ENCODE measurements at regions not wholly inside any gene's neighbourhood (a gene's known extent, or its start where the extent isn't known, plus 50 kb on each side); places are given as distances from the start of the nearest gene placed in this dataset.
A peak's percentile ranks its signal among the peaks of the same experiment; 100 is the strongest.

DNA sequence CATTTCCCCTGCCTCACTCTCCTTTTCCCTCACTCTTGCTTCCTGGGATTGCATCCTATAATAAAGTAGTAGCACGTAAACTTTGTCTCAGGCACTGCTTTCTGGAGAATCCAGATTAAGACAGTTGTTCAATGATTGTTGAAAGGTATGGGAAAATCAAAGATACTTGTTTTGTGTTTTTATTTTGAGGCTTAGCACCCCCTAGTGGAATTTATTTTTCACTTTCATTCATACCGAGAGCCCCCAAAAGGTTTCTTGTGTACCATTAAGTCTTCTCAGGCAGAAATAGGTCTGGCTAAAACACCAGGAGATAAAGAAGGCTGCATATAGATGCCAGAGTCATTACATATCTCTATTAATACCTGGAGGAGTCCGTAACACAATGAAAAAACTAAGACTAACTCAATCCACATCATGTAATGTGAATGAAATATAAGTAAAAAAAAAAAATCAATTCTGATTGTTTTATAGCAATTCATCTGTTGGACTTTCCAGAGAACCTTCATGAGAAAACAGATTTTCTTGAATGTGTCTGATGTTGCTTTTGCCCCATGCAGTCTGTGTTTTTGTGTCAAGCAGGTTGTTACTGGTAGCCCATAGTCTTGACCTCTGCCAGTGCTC, 103.5 kb downstream of the RPE65 start:
- Histone ChIP-seq H3K9me3 (ENCODE audit: control insufficient read depth, insufficient read depth, low read length) (no peaks in the 10 kb centered on the region), H3K56ac (ENCODE audit: extremely low read depth, insufficient read depth, low read length) (no peak overlapping the region), H3K9me1 (ENCODE audit: insufficient read depth, low read length) (no peaks in the 10 kb centered on the region), H3K9ac (ENCODE audit: low read depth, low read length) (no peak overlapping the region), H4K20me1 (ENCODE audit: insufficient read depth, low read length) (no peaks in the 10 kb centered on the region), H2BK15ac (ENCODE audit: low read depth, low read length) (no peak overlapping the region; the same call in 2 of the 3 replicates), H2BK20ac (ENCODE audit: low read depth, low read length) (no peak overlapping the region), H3K4me2 (ENCODE audit: low read depth, low read length) (no peak overlapping the region), H3K18ac (ENCODE audit: low read depth, low read length) (no peak overlapping the region), H3K36me3 (ENCODE audit: control insufficient read depth, insufficient read depth, low read length) (no peaks in the 10 kb centered on the region), H2AK9ac (replicated peaks; ENCODE audit: low read depth, low read length, poor library complexity) (no peak overlapping the region), H3K27me3 (ENCODE audit: control insufficient read depth, insufficient read depth, low read length) (no peaks in the 10 kb centered on the region), H3K14ac (replicated peaks; ENCODE audit: low read depth, low read length) (no peak overlapping the region), H4K5ac (ENCODE audit: low read depth, low read length) (no peak overlapping the region), H4K8ac (ENCODE audit: low read depth in 2 of 2, low read length in 2 of 2) (no peak overlapping the region), H2AK5ac (ENCODE audit: low read depth, low read length) (no peak overlapping the region), H2BK5ac (ENCODE audit: low read depth, low read length, poor library complexity, severe bottlenecking) (no peak overlapping the region), H4K91ac (ENCODE audit: insufficient read depth, low read depth, low read length) (no peak overlapping the region), H2BK120ac (ENCODE audit: low read depth, low read length) (no peak overlapping the region), H3K4me3 (ENCODE audit: insufficient read depth, low read depth, low read length) (no peak overlapping the region), H3K27ac (ENCODE audit: insufficient read depth, low read length) (no peak overlapping the region), H2AFZ (replicated peaks; ENCODE audit: low read length, poor library complexity) (no peak overlapping the region), H3K79me1 (ENCODE audit: low read depth in 1 of 2, low read length in 2 of 2) (no peaks in the 10 kb centered on the region), H3K4me1 (ENCODE audit: control insufficient read depth, insufficient read depth, low read length) (peaks cover 2% of the 10 kb centered on the region), H3K23ac (ENCODE audit: low read depth, low read length) (no peak overlapping the region), H3K4ac (ENCODE audit: low read depth, low read length) (no peak overlapping the region)
- ATAC-seq (ENCODE audit: low read depth) (0 out of 2 replicates have a peak, but pooled peaks have one; percentile 35), DNase-seq (peak; percentile 46)
- TF ChIP-seq RAD21 (IDR thresholded peaks at IDR 0.05; ENCODE audit: low read length) = peak; percentile 36
- no peak for TF ChIP-seq NFE2L2 (IDR thresholded peaks at IDR 0.05; ENCODE audit: low read depth, low read length)
- no peak for TF ChIP-seq USF2 (IDR thresholded peaks at IDR 0.05; ENCODE audit: low read depth, low read length)
- no peak for TF ChIP-seq BHLHE40 (IDR thresholded peaks at IDR 0.05; ENCODE audit: low read depth, low read length)
- TF ChIP-seq MAFK (IDR thresholded peaks at IDR 0.05; ENCODE audit: low read depth, low read length) = no peak
- peak; percentile 42; the same call in 1 of the 2 replicates for TF ChIP-seq SMC3 (IDR thresholded peaks at IDR 0.05; ENCODE audit: low read depth, low read length)
- TF ChIP-seq MXI1 (IDR thresholded peaks at IDR 0.05; ENCODE audit: borderline replicate concordance, low read depth, low read length) = no peak
- TF ChIP-seq RFX5 (IDR thresholded peaks at IDR 0.05; ENCODE audit: low read depth, low read length) = no peak
- TF ChIP-seq MAZ (IDR thresholded peaks at IDR 0.05; ENCODE audit: borderline replicate concordance, low read depth, low read length) = no peak
- no peak for TF ChIP-seq ELK1 (IDR thresholded peaks at IDR 0.05; ENCODE audit: borderline replicate concordance, low read depth, low read length)
- TF ChIP-seq CEBPB (IDR thresholded peaks at IDR 0.05; ENCODE audit: low read depth, low read length) = no peak
- peak; percentile 51 for TF ChIP-seq CTCF (conservative IDR thresholded peaks at IDR 0.05; ENCODE audit: low read depth, low read length)
- no peak for TF ChIP-seq POLR2A (IDR thresholded peaks at IDR 0.05; ENCODE audit: low read depth, low read length)
- no peak for TF ChIP-seq CHD1 (IDR thresholded peaks at IDR 0.05; ENCODE audit: low read depth, low read length)
- no peak for TF ChIP-seq RCOR1 (IDR thresholded peaks at IDR 0.05; ENCODE audit: insufficient replicate concordance, low read length)
- TF ChIP-seq FOS (IDR thresholded peaks at IDR 0.05; ENCODE audit: low read depth, low read length) = no peak
- POLR2A ChIA-PET (ENCODE audit: unreplicated experiment) = no interaction called here
- dilution Hi-C loops (cut with HindIII; ENCODE audit: low sequenced_read_pairs, unreplicated experiment) = no loop called here
- WGBS, 2 experiments (ENCODE audit: extremely low coverage in 2 of 2, insufficient read length in 1 of 2) = no CpG with 5 or more reads among the region's 3 CpGs
- BruUV-seq (replicated peaks) = no TSS peak
- intact Hi-C loops (cut with micrococcal nuclease) = loop anchor here (1.0 to 10.0 kb wide), 2 partner anchors 97 to 581 kb away; no protein-coding TSS in a partner anchor
- CTCF ChIA-PET = interaction anchor here (0.6 to 1.9 kb wide), 15 partner anchors 8 to 1726 kb away, joined by 3 to 9 read pairs (median 3); no protein-coding TSS in a partner anchor
- in situ Hi-C loops (cut with MboI; ENCODE audit: low sequenced_read_pairs) = loop anchor here (10.0 kb wide), 1 partner anchor 491 kb away; no protein-coding TSS in a partner anchor

Data from IMR-90 (cell line).